Activated gamma-delta T cell (primary cell): ENCODE measurements at regions not wholly inside any gene's neighbourhood (a gene's known extent, or its start where the extent isn't known, plus 50 kb on each side); places are given as distances from the start of the nearest gene placed in this dataset.
"Not testable (repeated sequence)": the region's sequence is repeated elsewhere in the genome, so short reads cannot be mapped to it uniquely, and the experiment has no call there.

Experiments used
- DNase-seq: peaks from one replicate; lab custom pipeline; 2025; lab: John Stamatoyannopoulos, UW

- DNase-seq: no peak
These were observed 315.0 kb upstream of the TFPI start for GRCh38 chr2:187869195-187869594.

GRCh38 chr2:187871506-187871905, 317.3 kb upstream of the TFPI start:
- no peak for DNase-seq

DNA sequence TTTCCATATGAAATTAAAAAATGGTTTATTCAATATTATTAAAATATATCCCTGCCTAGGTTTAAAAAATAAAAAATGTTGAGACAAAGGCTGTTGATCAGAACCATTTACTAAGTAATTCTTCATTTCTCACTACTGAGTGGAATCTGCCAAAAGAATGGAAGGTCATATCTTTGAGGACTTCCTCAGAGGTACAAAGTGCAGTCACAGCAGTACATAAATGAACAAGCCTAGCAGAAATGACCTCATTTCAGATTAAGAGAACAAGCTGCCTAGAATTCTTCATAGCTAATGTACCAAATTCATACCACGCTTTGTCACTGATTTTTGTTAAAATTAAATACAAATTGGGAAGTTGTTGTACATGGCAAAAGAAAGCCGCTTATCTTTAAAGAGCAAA, 318.9 kb upstream of the TFPI start:
- no peak for DNase-seq

DNA sequence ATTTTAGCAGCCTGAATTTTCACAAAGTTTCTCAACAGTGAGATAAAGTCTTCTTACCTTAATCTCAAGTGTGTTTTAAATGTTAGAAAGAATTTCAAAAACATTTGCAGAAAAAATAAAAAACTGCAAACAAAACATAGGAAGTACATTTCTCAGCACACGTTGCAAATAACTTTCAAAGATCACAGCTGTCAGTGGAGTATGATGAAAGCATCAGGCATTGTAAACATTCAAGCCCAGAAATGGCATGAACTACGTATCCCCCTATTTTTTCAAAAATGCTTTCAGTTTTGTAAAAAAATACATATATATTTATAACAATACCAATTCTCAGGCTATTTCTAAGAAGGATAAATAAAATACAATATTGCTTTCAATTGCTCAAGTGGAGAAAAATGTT, 320.6 kb upstream of the TFPI start:
- no peak for DNase-seq

DNA sequence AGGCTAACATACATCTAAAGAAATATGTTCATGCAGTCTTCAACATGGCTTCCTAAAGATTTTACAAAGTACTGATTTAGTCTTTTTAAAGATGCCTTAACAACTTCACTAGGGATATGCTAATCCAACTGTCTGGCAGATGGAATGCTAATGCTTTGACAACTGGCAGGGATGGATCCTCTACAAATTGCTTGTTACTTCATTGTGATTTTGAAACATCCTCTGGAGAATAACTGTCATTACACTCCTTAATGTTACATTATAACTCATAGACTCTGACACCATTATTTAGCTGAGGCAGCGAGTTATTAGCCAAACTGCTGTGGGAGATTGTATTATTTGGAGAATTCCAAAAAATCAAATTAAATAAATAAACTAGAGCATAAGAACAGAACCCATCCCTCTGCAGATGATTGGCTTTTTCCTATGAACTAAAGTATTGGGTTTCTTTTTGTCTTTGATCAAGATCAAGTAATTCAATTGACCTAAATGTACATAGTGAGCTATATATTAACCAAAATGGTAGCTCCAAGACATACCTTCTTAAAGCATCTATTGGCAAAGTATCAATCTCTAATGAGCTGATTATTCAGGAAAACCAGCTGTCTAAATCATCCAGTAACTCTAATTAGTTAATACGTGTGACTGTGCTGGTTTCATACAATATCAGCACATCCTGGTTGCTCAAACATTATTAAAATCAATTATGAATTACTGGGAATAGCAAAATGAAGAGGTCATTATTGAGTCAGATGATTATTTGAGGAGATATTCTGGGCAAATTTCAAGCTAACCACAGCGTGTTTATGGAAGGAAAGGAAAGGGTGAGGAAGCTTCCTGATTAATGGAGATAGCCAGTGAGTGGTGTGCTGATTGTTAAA, 321.3 kb upstream of the TFPI start:
- DNase-seq: no peak

DNA sequence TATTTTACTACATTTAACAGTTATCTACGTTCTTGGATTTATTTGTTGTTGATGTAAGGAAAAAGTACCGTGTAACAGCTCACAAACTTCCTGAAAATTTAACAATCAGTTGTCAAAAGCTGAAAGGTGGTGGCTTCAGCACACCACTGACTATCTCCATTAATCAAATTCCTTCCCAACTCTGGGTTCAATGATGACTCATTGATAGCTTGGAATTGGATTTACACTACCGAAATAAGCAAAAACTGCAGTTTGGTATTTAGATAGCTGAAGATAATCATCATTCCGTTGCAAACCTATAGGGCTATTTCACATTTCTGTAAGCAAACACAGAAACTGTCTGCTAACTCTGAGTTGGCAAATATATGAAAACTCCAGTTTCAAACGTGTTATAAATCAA, 322.3 kb upstream of the TFPI start:
- DNase-seq: no peak

GRCh38 chr2:187877391-187877790, 323.2 kb upstream of the TFPI start:
- no peak for DNase-seq

GRCh38 chr2:187878112-187878511, 323.9 kb upstream of the TFPI start:
- no peak for DNase-seq

GRCh38 chr2:187879491-187879890, 325.3 kb upstream of the TFPI start:
- DNase-seq: no peak

DNA sequence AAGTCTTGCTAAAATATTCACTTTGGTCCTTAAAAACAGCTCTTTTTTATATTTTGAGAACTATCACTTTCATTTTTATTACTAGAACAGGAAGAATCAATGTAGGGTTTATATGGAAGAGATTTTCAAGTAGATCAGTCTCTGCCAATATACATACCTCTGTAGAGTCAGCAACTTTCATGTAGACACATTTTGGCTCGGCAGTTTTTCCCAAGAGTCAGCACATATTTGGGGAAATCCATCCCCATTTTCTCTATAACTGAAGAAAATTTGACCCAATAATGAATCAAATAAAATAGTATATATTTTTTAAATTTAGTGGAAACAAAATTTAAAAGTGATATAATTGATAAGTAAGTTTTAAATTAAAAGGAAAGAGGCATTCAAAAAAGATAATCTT, 329.8 kb upstream of the TFPI start:
- DNase-seq: no peak

DNA sequence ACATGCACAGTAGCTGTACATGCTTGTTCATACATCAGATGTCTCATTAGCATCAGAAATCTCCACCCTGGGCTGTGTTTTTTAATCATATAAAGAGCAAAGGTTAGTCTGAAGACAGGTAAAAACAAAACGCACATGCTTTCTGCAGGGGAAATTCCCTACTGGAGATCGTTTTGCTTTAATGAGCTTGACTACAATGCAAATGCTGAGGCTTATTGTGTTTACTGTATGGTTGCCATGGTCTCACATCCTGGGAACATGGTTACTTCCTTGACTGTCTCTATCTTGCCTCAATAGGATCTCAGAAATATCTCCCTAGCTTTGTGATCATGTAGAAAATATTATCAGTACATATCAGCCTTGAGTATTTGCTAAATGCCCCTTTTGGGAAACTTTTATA, 336.5 kb upstream of the TFPI start:
- DNase-seq: no peak

DNA sequence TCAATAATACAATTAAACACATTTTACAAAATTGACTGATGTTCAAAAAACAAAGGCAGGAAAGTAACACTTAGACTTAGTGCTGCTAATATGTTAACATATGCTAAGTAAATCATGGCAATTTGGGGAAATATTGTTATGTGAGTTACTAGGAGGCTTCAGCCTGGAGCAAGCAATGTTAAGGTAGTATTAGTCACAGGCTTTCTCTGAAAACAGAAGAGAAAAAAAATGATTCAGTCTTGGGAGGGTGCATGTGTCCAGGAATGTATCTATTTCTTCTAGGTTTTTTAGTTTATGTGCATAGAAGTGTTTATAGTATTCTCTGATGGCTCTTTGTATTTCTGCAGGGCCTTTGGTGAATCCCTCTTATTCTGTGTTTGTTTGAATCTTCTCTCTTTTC, 345.8 kb upstream of the TFPI start:
- DNase-seq: no peak

- DNase-seq: no peak
These were observed 351.8 kb upstream of the TFPI start for GRCh38 chr2:187906021-187906420.

- DNase-seq: not testable (repeated sequence)
These were observed 356.7 kb upstream of the TFPI start for GRCh38 chr2:187910922-187911321.

GRCh38 chr2:187912950-187913349, 358.7 kb upstream of the TFPI start:
- no peak for DNase-seq

DNA sequence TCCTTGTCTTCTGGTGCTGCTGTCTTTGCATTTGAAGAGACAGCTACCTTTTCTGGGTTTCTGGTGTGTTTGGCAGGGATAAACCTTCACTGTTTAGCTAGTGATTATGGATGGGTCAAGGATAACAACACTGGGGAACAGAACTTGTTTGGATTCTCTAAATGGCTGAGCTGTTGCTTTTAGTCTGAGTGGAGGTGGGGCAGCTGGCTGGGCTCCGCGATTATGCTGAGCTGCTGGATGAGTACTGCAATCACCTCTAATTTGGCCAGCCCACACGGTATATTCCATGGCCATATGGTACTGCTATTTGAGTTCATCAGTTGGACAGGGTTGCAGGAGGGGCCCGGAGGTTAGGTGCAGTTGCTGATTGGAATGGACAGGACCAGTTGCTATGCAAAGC, 361.6 kb upstream of the TFPI start:
- DNase-seq: no peak

- DNase-seq: no peak
These were observed 362.6 kb upstream of the TFPI start for GRCh38 chr2:187916799-187917198.

DNA sequence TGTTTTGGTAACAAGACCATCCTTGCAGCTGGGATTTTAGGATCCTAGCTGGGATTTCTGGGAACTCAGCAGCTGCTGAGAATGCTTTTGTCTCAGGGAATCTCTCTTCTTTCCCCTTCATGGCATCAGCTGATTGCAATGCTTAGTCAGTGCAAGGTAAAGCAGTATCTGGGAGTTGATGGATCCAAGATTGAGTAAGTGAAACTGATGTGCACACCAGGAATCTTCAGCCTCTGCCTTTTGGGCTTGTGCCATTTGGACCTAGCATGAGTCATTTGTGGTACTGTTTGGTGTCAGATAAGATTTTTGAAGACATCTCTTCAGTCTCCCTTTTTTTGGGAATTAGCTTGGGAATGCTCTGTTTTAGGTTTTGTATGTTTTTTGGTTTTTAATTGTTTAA, 363.3 kb upstream of the TFPI start:
- DNase-seq: no peak

GRCh38 chr2:187918996-187919821, 365.0 kb upstream of the TFPI start:
- no peak for DNase-seq

DNA sequence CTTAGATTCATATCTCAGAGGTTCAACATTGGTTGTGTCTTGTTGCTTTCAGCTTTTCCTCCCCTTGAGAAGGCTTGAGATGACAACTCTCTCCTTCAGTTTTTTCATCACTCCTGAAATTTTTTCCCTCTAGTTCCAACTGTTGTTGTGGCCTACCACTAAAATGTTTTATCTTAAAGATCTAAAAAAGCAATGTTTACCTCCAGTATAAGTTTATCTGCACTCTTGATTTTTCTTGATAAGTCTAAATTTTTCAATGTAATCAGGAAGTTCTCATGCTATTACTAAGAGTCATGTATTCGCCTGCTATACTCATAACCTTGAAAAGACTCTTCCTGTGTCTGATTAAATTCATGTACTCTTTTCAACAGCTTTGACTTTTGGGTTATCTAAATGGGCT, 366.3 kb upstream of the TFPI start:
- DNase-seq: no peak

DNA sequence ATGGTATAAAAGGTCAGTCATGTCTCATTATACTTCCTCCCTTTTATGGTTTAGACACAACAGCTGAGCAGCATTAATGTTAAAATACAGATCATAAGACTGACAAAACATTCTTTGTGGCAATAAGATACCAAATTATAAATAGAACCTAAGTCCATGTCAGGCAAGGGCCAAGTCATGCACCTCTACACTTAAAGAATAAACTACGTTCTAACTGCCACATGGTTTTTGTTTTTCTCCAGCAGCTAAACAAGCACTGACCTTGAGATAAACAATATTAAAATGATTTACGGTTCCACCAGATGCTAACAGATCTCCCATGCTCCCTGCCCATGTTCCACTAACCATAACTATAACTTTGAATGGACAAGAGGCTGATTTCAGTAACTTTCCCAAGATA, 368.6 kb upstream of the TFPI start:
- no peak for DNase-seq

DNA sequence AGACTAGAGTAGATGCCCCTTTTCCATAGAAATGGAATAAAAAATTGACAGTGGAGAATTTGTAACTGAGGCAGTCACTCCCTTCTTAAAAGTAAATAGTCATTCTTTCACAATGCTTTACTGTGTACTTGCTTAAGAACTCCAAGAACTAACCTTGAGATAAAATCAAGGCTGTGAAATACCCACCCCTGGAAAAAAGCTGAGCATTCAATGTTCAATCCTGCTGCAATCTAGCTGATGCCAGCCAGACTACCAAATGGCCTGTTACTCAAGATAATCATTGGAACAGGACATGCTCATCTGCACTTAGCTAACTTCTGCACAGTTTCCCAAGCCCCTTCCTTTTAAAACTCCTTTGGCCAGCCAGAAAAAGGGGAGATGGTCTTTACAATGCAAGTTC, 367.4 kb upstream of the GULP1 start:
- DNase-seq: no peak

DNA sequence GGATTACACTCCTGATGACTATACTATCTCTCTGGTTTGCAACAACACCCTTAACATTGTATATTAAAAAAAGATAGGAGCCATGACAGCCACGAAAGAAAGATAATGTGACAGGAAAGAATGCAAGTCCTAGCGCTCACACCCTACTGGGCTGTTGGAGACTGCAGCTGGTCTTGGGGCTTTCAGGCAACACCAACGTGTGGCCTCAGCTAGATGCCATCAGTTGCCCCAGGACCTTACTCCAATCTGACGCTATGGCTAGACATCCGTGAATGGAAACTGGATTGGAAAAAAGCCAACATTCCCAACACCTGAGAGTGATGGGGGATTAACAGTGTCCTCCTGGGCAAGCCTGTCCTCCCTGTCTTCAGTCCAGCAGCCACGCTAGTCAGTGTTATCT, 357.4 kb upstream of the GULP1 start:
- DNase-seq: no peak
